Retinal pigment epithelial cell (primary cell): ENCODE measurements at regions not wholly inside any gene's neighbourhood (a gene's known extent, or its start where the extent isn't known, plus 50 kb on each side); places are given as distances from the start of the nearest gene placed in this dataset.

Experiments
- DNase-seq: peaks from one replicate; pipeline ENCODE4 v3.0.0-alpha.2; 2010; ENCODE audit warnings: low read depth
- H3K4me3 ChIP-seq: 2 replicates; pipeline ENCODE4 v1.5.1; 2011; ENCODE audit warnings: mild to moderate bottlenecking, low read length, control low read depth, moderate library complexity
- CTCF ChIP-seq: conservative IDR thresholded peaks from 2 replicates; pipeline ENCODE4 v1.5.1; 2011; ENCODE audit warnings: low read depth, low read length, control low read depth, inconsistent platforms

- no peak for TF ChIP-seq CTCF
- no peak for DNase-seq
- H3K4me3 ChIP-seq: no peak overlapping the region
Observed at GRCh38 chrX:80098038-80098437, 83.5 kb downstream of the TBX22 start.

GRCh38 chrX:80120335-80120734 lies 105.8 kb downstream of the TBX22 start:
- DNase-seq: no peak
- no peak overlapping the region for H3K4me3 ChIP-seq
- no peak for TF ChIP-seq CTCF

- DNase-seq: no peak
- no peak overlapping the region for H3K4me3 ChIP-seq
- no peak for TF ChIP-seq CTCF
Observed at GRCh38 chrX:80138938-80139337, 124.4 kb downstream of the TBX22 start.

- H3K4me3 ChIP-seq: no peak overlapping the region
- TF ChIP-seq CTCF: no peak
- no peak for DNase-seq
Observed at GRCh38 chrX:80139564-80139963, 125.0 kb downstream of the TBX22 start.

GRCh38 chrX:80170581-80170980 lies 156.0 kb downstream of the TBX22 start:
- no peak for TF ChIP-seq CTCF
- no peak overlapping the region for H3K4me3 ChIP-seq
- no peak for DNase-seq

GRCh38 chrX:80173261-80173660 lies 158.7 kb downstream of the TBX22 start:
- no peak overlapping the region for H3K4me3 ChIP-seq
- DNase-seq: no peak
- TF ChIP-seq CTCF: no peak

GRCh38 chrX:80174925-80175574 lies 160.5 kb downstream of the TBX22 start:
- H3K4me3 ChIP-seq: no peak overlapping the region
- no peak for TF ChIP-seq CTCF
- no peak for DNase-seq
